ENCODE measurements at regions not wholly inside any gene's neighbourhood (a gene's known extent, or its start where the extent isn't known, plus 50 kb on each side); places are given as distances from the start of the nearest gene placed in this dataset.

DNA sequence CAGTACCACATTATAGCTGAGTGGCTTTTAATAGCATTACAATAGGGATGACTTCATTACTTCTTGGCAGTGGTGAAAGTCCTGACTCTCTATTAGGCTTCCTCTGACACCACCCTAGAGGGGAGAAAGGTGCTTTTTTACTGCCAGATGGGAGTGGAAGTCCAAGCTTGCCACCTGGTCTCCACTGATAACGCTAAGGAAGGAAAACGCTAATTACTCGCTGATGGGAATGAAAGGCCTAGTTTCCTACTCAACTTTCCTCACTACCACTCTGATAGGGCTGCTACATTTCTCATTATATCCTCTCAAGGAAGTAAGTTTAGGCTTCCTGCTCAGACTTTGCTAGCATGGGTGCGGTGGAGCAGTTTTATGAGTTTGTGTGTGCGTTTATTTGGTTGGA is 62.3 kb upstream of the PAGE3 start:
- no peak overlapping the region for H3K4me3 ChIP-seq (IDR thresholded peaks at IDR 0.05; ENCODE audit: insufficient read depth, low read depth, low read length)
- no peaks in the 10 kb centered on the region for H3K36me3 ChIP-seq (ENCODE audit: insufficient read depth)
- no peaks in the 10 kb centered on the region for H4K20me1 ChIP-seq (ENCODE audit: insufficient read depth)
- H3K79me2 ChIP-seq (ENCODE audit: insufficient read depth, low read depth): no peaks in the 10 kb centered on the region
- H3K4me2 ChIP-seq: no peak overlapping the region
- H3K27me3 ChIP-seq (ENCODE audit: insufficient read depth, low read depth): no peaks in the 10 kb centered on the region
- no peak overlapping the region for H3K9ac ChIP-seq
- no peaks in the 10 kb centered on the region for H3K4me1 ChIP-seq (ENCODE audit: low read depth, poor library complexity, severe bottlenecking)
- no peak overlapping the region for H3K27ac ChIP-seq
- TF ChIP-seq, protein P1, sequence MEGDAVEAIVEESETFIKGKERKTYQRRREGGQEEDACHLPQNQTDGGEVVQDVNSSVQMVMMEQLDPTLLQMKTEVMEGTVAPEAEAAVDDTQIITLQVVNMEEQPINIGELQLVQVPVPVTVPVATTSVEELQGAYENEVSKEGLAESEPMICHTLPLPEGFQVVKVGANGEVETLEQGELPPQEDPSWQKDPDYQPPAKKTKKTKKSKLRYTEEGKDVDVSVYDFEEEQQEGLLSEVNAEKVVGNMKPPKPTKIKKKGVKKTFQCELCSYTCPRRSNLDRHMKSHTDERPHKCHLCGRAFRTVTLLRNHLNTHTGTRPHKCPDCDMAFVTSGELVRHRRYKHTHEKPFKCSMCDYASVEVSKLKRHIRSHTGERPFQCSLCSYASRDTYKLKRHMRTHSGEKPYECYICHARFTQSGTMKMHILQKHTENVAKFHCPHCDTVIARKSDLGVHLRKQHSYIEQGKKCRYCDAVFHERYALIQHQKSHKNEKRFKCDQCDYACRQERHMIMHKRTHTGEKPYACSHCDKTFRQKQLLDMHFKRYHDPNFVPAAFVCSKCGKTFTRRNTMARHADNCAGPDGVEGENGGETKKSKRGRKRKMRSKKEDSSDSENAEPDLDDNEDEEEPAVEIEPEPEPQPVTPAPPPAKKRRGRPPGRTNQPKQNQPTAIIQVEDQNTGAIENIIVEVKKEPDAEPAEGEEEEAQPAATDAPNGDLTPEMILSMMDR (conservative IDR thresholded peaks at IDR 0.05; ENCODE audit: low read depth, low read length): no peak
- no peak overlapping the region for H2AFZ ChIP-seq (ENCODE audit: low read depth)

DNA sequence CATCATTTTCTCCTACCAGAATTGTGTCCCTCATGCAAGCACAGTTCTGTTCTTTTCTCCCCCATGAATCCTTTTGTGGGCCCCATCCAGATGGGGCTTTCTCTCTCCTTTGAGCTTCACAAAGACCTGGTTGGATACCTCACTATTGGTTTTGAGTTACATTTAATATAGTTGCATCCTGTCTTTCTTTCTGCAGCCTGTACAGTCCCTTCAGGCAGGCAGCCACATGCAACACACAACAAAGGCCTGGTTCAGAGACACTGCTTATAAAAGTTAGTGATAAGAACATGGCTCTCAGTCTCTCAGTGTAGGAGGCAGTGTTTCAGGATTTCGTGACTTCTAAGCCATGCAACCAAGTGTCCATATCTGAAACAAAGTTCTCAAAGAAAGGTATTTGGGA is 70.6 kb upstream of the PAGE3 start:
- TF ChIP-seq, protein P1 (conservative IDR thresholded peaks at IDR 0.05; ENCODE audit: low read depth, low read length): no peak
- no peaks in the 10 kb centered on the region for H4K20me1 ChIP-seq (ENCODE audit: insufficient read depth)
- H3K4me1 ChIP-seq (ENCODE audit: low read depth, poor library complexity, severe bottlenecking): no peaks in the 10 kb centered on the region
- no peak overlapping the region for H3K27ac ChIP-seq
- H3K4me3 ChIP-seq (IDR thresholded peaks at IDR 0.05; ENCODE audit: insufficient read depth, low read depth, low read length): no peak overlapping the region
- no peak overlapping the region for H3K4me2 ChIP-seq
- no peaks in the 10 kb centered on the region for H3K27me3 ChIP-seq (ENCODE audit: insufficient read depth, low read depth)
- no peak overlapping the region for H3K9ac ChIP-seq
- H3K36me3 ChIP-seq (ENCODE audit: insufficient read depth): no peaks in the 10 kb centered on the region
- H3K79me2 ChIP-seq (ENCODE audit: insufficient read depth, low read depth): no peaks in the 10 kb centered on the region
- no peak overlapping the region for H2AFZ ChIP-seq (ENCODE audit: low read depth)

DNA sequence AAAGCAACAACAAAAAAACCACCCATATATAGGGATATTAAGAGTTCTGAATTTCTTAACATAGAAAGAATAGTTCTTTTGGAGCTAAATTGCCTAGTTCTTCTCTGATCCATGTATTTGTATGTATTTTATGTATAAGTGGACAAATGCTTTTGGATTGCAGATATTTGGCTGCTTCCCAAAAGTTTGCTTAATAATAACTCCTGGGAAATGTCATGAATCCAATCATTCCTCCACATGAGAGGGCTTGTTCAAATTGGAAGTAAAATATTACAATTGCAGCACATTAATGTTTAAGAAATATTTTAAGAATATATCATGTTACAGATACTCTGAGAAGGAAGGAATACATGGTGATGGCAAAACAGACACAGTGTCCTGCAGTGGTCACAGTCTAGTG is 71.5 kb upstream of the PAGE3 start:
- Histone ChIP-seq H4K20me1 (ENCODE audit: insufficient read depth) (no peaks in the 10 kb centered on the region), H3K27ac (no peak overlapping the region), H3K4me3 (IDR thresholded peaks at IDR 0.05; ENCODE audit: insufficient read depth, low read depth, low read length) (no peak overlapping the region), H3K36me3 (ENCODE audit: insufficient read depth) (no peaks in the 10 kb centered on the region), H2AFZ (ENCODE audit: low read depth) (no peak overlapping the region), H3K27me3 (ENCODE audit: insufficient read depth, low read depth) (no peaks in the 10 kb centered on the region), H3K4me2 (no peak overlapping the region), H3K4me1 (ENCODE audit: low read depth, poor library complexity, severe bottlenecking) (no peaks in the 10 kb centered on the region), H3K79me2 (ENCODE audit: insufficient read depth, low read depth) (no peaks in the 10 kb centered on the region), H3K9ac (no peak overlapping the region)
- TF ChIP-seq, protein P1 (conservative IDR thresholded peaks at IDR 0.05; ENCODE audit: low read depth, low read length): no peak

DNA sequence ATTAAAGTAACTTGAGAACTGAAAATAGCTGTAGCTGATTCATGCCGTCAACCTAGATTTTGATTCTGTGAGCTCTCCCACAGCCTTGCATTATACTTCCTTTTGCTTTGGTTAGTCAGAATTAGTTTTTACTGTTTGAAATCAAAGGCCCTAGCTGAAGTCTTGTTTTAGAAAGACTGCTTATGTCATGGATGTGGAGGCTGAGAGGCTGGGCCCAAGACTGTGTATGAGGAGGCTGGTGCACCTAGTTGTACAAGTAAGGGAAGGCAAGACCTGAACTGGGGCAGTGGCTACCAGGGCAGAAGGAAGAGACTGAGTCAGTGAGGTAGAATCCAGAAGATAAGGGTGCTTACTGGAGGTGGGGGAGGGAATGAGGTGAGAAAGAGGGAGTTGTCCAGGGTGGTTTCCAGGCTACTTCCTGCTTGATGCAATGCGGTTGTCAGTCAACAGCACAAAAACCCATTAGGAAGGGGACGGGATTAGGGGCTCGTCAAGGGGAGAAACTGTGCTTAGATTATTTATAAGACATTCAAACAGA is 76.2 kb upstream of the PAGE3 start:
- Histone ChIP-seq H4K20me1 (ENCODE audit: insufficient read depth) (no peaks in the 10 kb centered on the region), H3K27me3 (ENCODE audit: insufficient read depth, low read depth) (no peaks in the 10 kb centered on the region), H3K36me3 (ENCODE audit: insufficient read depth) (no peaks in the 10 kb centered on the region), H3K79me2 (ENCODE audit: insufficient read depth, low read depth) (no peaks in the 10 kb centered on the region), H3K4me2 (no peak overlapping the region), H2AFZ (ENCODE audit: low read depth) (no peak overlapping the region), H3K4me3 (IDR thresholded peaks at IDR 0.05; ENCODE audit: insufficient read depth, low read depth, low read length) (no peak overlapping the region), H3K4me1 (ENCODE audit: low read depth, poor library complexity, severe bottlenecking) (peaks cover 4% of the 10 kb centered on the region), H3K27ac (no peak overlapping the region), H3K9ac (no peak overlapping the region)
- TF ChIP-seq, protein P1 (conservative IDR thresholded peaks at IDR 0.05; ENCODE audit: low read depth, low read length): no peak

Measured in KMS-11 (cell line).